Osteocyte (in vitro differentiated cells): ENCODE measurements at regions not wholly inside any gene's neighbourhood (a gene's known extent, or its start where the extent isn't known, plus 50 kb on each side); places are given as distances from the start of the nearest gene placed in this dataset.
A peak's percentile ranks its signal among the peaks of the same experiment; 100 is the strongest.

Source experiments
- DNase-seq: peaks from one replicate; pipeline ENCODE4 v3.0.0; 2021; ENCODE audit warnings: mixed read lengths; ENCODE audit not compliant: unreplicated experiment; ENCODE audit errors: extremely low spot score
- H3K27ac Mint-ChIP-seq: one replicate; pipeline ENCODE4 v1.8.0; 2021; ENCODE audit warnings: mild to moderate bottlenecking, mixed read lengths; ENCODE audit not compliant: unreplicated experiment
- H3K27me3 Mint-ChIP-seq: one replicate; pipeline ENCODE4 v1.8.0; 2021; ENCODE audit warnings: mixed read lengths; ENCODE audit not compliant: unreplicated experiment
- H3K36me3 Mint-ChIP-seq: one replicate; pipeline ENCODE4 v1.8.0; 2021; ENCODE audit warnings: mixed read lengths; ENCODE audit not compliant: unreplicated experiment
- H3K4me1 Mint-ChIP-seq: one replicate; pipeline ENCODE4 v1.8.0; 2021; ENCODE audit warnings: mixed read lengths; ENCODE audit not compliant: unreplicated experiment
- H3K4me3 Mint-ChIP-seq: one replicate; pipeline ENCODE4 v1.8.0; 2021; ENCODE audit warnings: mild to moderate bottlenecking, moderate library complexity, mixed read lengths; ENCODE audit not compliant: unreplicated experiment
- H3K9me3 Mint-ChIP-seq: one replicate; pipeline ENCODE4 v1.8.0; 2021; ENCODE audit warnings: mixed read lengths; ENCODE audit not compliant: unreplicated experiment
- TF ChIP-seq, protein P1 (sequence below): fragments of 200-600 bp; sonication (generic); IDR thresholded peaks from 2 replicates; pipeline ENCODE4 v1.5.0; 2021; ENCODE audit warnings: antibody characterized with exemption, mild to moderate bottlenecking, moderate library complexity

DNA sequence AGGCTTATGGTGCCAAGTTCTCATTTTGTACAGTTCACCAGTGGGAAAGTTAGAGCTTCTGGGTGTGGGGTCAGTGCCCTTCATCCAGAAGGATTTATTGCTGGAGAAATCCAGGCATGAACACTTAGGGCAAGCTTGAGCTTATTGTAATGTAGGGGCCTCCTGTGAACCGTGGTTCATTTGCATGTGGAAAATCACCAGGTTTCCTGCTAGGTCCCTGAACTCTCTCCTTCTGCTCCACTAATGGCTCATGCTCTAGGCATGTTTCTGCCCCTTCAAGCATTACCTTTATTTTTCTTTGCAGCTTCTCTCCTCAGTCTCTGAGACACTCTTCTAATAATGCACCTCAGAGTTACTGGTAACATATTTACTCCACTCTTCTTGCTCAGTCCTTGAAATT is 79.3 kb upstream of the FAM98A start:
- H3K4me1 Mint-ChIP-seq: no peaks in the 10 kb centered on the region
- no peak for DNase-seq
- TF ChIP-seq, protein P1, sequence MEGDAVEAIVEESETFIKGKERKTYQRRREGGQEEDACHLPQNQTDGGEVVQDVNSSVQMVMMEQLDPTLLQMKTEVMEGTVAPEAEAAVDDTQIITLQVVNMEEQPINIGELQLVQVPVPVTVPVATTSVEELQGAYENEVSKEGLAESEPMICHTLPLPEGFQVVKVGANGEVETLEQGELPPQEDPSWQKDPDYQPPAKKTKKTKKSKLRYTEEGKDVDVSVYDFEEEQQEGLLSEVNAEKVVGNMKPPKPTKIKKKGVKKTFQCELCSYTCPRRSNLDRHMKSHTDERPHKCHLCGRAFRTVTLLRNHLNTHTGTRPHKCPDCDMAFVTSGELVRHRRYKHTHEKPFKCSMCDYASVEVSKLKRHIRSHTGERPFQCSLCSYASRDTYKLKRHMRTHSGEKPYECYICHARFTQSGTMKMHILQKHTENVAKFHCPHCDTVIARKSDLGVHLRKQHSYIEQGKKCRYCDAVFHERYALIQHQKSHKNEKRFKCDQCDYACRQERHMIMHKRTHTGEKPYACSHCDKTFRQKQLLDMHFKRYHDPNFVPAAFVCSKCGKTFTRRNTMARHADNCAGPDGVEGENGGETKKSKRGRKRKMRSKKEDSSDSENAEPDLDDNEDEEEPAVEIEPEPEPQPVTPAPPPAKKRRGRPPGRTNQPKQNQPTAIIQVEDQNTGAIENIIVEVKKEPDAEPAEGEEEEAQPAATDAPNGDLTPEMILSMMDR: no peak
- H3K4me3 Mint-ChIP-seq: no peak overlapping the region
- no peaks in the 10 kb centered on the region for H3K9me3 Mint-ChIP-seq
- H3K27ac Mint-ChIP-seq: no peak overlapping the region
- peaks cover 25% of the 10 kb centered on the region for H3K27me3 Mint-ChIP-seq
- no peaks in the 10 kb centered on the region for H3K36me3 Mint-ChIP-seq

DNA sequence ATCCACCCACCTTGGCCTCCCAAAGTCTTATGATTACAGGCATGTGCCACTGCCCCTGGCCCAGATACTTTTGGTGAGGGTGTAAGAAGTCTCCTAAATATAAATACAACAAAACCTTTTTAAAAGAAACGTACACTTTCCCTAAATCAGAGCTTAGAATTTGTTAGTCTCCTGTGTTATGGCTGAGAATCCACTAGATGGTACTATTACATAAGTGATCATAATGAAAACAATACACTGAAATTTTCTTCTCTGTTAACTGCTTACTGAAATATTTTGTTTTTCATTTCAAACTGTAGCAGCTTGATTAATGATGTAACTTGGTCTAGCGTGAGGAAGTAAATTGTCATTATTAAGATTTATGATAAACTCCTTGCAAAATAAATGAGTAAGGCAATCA is 74.8 kb upstream of the FAM98A start:
- no peaks in the 10 kb centered on the region for H3K36me3 Mint-ChIP-seq
- H3K27me3 Mint-ChIP-seq: peaks cover 16% of the 10 kb centered on the region
- no peak overlapping the region for H3K27ac Mint-ChIP-seq
- no peak overlapping the region for H3K4me3 Mint-ChIP-seq
- H3K4me1 Mint-ChIP-seq: no peaks in the 10 kb centered on the region
- no peak for DNase-seq
- TF ChIP-seq, protein P1: peak; percentile 56
- H3K9me3 Mint-ChIP-seq: no peaks in the 10 kb centered on the region

DNA sequence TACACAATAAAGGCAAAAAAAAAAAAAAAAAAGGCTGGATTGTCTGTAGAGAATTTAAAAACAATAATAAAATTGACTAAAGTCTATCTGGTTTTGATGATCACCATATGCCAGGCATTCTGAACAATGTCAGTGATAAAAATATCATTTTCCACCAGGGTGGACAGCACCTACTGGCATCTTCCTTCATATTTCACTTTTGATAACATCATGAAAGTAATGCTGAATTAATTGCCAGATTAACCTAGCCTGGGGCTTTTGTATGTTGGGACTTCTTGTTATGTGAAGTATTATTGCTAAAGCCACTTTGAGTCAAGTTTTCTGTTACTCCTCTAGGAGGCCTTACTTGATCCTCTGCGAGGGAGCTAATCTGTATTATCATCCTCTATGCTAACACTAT is 73.8 kb upstream of the FAM98A start:
- no peak for DNase-seq
- no peaks in the 10 kb centered on the region for H3K4me1 Mint-ChIP-seq
- H3K9me3 Mint-ChIP-seq: no peaks in the 10 kb centered on the region
- H3K4me3 Mint-ChIP-seq: no peak overlapping the region
- H3K27me3 Mint-ChIP-seq: peaks cover 12% of the 10 kb centered on the region
- H3K36me3 Mint-ChIP-seq: no peaks in the 10 kb centered on the region
- TF ChIP-seq, protein P1: no peak
- no peak overlapping the region for H3K27ac Mint-ChIP-seq

DNA sequence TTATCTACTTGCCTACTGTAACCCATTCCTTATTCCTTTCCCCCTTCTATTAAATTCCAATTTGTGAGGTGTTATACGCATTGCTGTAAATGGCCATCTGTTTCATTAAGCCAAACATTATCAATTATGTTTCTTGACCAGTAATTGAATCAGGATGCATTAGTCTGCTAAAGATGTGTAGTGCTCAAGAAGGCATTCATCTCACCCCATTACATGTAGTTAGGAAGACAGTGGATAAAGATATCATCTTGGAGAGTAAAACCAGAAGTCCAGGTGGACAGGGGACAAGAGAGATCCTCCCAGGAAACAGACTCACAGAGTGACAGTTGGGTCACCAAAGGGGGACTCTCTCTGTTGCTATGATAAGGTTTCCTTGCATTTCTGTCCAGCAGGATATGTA is 73.3 kb upstream of the FAM98A start:
- no peak for DNase-seq
- Mint-ChIP-seq H3K27ac (no peak overlapping the region), H3K4me3 (no peak overlapping the region), H3K36me3 (no peaks in the 10 kb centered on the region), H3K9me3 (no peaks in the 10 kb centered on the region), H3K27me3 (peaks cover 12% of the 10 kb centered on the region), H3K4me1 (no peaks in the 10 kb centered on the region)
- TF ChIP-seq, protein P1: no peak

DNA sequence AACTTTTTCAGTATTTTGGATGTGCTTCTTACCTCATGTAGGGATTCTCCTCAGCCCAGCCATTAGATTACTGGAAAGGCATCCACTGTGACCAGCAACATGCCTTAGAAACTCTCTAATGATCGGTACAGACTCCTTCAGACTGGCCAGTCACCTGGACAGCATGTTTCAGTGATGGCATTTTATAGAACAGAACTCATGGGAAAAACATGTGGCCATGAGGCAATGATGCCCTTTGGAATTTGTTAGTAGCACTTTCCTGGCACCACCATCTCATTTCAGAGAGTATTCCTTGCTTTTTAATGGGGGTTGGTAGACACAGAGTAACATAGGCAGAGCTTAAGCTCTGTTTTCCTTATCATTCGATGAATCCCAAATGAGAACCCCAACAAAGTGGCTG is 72.1 kb upstream of the FAM98A start:
- TF ChIP-seq, protein P1: no peak
- H3K9me3 Mint-ChIP-seq: no peaks in the 10 kb centered on the region
- no peaks in the 10 kb centered on the region for H3K36me3 Mint-ChIP-seq

More for the DNA sequence above, 72.1 kb upstream of the FAM98A start:
- Mint-ChIP-seq H3K4me3 (no peak overlapping the region), H3K27ac (no peak overlapping the region), H3K4me1 (no peaks in the 10 kb centered on the region), H3K27me3 (peaks cover 12% of the 10 kb centered on the region)
- no peak for DNase-seq
